ENCODE measurements at regions not wholly inside any gene's neighbourhood (a gene's known extent, or its start where the extent isn't known, plus 50 kb on each side); places are given as distances from the start of the nearest gene placed in this dataset.

DNA sequence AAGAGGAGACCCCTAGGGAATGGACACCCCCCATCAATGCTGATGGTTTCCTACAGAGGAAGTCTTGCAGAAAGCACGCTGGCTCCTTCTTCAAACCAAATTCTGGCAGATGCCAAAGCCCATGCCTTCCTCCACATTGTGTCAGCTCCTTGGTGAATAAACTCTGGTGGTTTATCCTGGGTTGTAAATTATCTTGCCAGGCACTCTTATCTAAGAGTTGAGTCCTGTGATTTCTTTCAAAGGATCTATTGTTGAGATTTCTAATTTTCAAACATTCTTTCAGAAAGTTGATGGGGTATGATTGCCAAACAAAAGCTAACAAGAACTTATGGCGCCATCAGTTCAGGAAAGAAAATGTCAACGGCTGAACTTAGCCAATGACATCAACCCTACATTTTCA, 160.4 kb downstream of the NSG2 start:
- TF ChIP-seq, protein P1, sequence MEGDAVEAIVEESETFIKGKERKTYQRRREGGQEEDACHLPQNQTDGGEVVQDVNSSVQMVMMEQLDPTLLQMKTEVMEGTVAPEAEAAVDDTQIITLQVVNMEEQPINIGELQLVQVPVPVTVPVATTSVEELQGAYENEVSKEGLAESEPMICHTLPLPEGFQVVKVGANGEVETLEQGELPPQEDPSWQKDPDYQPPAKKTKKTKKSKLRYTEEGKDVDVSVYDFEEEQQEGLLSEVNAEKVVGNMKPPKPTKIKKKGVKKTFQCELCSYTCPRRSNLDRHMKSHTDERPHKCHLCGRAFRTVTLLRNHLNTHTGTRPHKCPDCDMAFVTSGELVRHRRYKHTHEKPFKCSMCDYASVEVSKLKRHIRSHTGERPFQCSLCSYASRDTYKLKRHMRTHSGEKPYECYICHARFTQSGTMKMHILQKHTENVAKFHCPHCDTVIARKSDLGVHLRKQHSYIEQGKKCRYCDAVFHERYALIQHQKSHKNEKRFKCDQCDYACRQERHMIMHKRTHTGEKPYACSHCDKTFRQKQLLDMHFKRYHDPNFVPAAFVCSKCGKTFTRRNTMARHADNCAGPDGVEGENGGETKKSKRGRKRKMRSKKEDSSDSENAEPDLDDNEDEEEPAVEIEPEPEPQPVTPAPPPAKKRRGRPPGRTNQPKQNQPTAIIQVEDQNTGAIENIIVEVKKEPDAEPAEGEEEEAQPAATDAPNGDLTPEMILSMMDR (IDR thresholded peaks at IDR 0.05; ENCODE audit: insufficient read depth, low read length): no peak
- TF ChIP-seq POLR2AphosphoS5 (IDR thresholded peaks at IDR 0.05; ENCODE audit: low read depth) (no peak), GABPA (IDR thresholded peaks at IDR 0.05; ENCODE audit: low read depth) (no peak), SPI1 (IDR thresholded peaks at IDR 0.05; ENCODE audit: borderline replicate concordance, low read depth) (no peak)
- TF ChIP-seq, protein P2, sequence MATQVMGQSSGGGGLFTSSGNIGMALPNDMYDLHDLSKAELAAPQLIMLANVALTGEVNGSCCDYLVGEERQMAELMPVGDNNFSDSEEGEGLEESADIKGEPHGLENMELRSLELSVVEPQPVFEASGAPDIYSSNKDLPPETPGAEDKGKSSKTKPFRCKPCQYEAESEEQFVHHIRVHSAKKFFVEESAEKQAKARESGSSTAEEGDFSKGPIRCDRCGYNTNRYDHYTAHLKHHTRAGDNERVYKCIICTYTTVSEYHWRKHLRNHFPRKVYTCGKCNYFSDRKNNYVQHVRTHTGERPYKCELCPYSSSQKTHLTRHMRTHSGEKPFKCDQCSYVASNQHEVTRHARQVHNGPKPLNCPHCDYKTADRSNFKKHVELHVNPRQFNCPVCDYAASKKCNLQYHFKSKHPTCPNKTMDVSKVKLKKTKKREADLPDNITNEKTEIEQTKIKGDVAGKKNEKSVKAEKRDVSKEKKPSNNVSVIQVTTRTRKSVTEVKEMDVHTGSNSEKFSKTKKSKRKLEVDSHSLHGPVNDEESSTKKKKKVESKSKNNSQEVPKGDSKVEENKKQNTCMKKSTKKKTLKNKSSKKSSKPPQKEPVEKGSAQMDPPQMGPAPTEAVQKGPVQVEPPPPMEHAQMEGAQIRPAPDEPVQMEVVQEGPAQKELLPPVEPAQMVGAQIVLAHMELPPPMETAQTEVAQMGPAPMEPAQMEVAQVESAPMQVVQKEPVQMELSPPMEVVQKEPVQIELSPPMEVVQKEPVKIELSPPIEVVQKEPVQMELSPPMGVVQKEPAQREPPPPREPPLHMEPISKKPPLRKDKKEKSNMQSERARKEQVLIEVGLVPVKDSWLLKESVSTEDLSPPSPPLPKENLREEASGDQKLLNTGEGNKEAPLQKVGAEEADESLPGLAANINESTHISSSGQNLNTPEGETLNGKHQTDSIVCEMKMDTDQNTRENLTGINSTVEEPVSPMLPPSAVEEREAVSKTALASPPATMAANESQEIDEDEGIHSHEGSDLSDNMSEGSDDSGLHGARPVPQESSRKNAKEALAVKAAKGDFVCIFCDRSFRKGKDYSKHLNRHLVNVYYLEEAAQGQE (IDR thresholded peaks at IDR 0.05; ENCODE audit: insufficient replicate concordance, low read depth): no peak
